ENCODE measurements at regions not wholly inside any gene's neighbourhood (a gene's known extent, or its start where the extent isn't known, plus 50 kb on each side); places are given as distances from the start of the nearest gene placed in this dataset.

DNA sequence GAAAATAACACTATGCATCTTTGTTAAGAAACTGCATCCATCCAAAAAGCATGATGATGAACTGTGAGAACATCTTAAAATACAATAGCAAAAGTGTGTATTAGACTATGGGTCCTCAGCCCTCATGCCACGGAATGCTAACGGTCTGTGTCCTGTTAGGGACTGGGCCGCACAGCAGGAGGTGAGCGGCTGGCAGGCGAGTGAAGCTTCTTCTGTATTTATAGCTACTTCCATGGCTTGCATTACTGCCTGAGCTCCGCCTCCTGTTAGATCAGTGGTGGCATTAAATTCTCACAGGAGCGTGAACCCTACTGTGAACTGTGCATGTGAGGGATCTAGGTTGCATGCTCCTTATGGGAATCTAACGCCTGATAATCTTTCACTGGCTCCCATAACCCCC lies 129.8 kb downstream of the NXNL2 start:
- no peak for TF ChIP-seq CTCF (IDR thresholded peaks at IDR 0.05)
- no peak for TF ChIP-seq POLR2A (IDR thresholded peaks at IDR 0.05)

Data from ovary (tissue), 3 donors.